GM23338 (cell line): ENCODE measurements at regions not wholly inside any gene's neighbourhood (a gene's known extent, or its start where the extent isn't known, plus 50 kb on each side); places are given as distances from the start of the nearest gene placed in this dataset.

Experiments used
- ATAC-seq: fragments of 200-7000 bp; cut with Tn5 transposase; 3 replicates; pipeline ENCODE4 v1.9.1; 2020
- DNase-seq: peaks from one replicate; pipeline ENCODE4 v3.0.0-alpha.2; 2015; ENCODE audit warnings: low spot score
- H2AFZ ChIP-seq: fragments of 200-600 bp; sonication (generic); 2 replicates; pipeline ENCODE4 v1.8.0; 2016; ENCODE audit warnings: antibody characterized with exemption, mild to moderate bottlenecking, moderate library complexity
- H3F3A ChIP-seq: fragments of 200-600 bp; sonication (generic); replicated peaks from 2 replicates; pipeline ENCODE4 v1.8.0; 2017; ENCODE audit warnings: antibody characterized with exemption, mixed run types, low read depth
- H3K27ac ChIP-seq: fragments of 200-600 bp; sonication (generic); 2 replicates; pipeline ENCODE4 v1.6.1; 2016; ENCODE audit warnings: low read depth
- H3K27me3 ChIP-seq: fragments of 200-600 bp; sonication (generic); 2 replicates; pipeline ENCODE4 v1.8.0; 2016; ENCODE audit warnings: mild to moderate bottlenecking, mixed run types, moderate library complexity; ENCODE audit not compliant: insufficient read depth
- H3K36me3 ChIP-seq: fragments of 200-600 bp; sonication (generic); 2 replicates; pipeline ENCODE4 v1.8.0; 2016; ENCODE audit warnings: mild to moderate bottlenecking; ENCODE audit not compliant: insufficient read depth
- H3K4me1 ChIP-seq: fragments of 200-600 bp; sonication (generic); 2 replicates; pipeline ENCODE4 v1.8.0; 2016; ENCODE audit warnings: mild to moderate bottlenecking, moderate library complexity; ENCODE audit not compliant: insufficient read depth
- H3K4me2 ChIP-seq: fragments of 200-600 bp; sonication (generic); 2 replicates; pipeline ENCODE4 v1.7.1; 2017; ENCODE audit warnings: mixed run types
- H3K4me3 ChIP-seq: fragments of 200-600 bp; sonication (generic); 2 replicates; pipeline ENCODE4 v1.6.1; 2016; ENCODE audit warnings: mixed run types
- H3K79me2 ChIP-seq: fragments of 200-600 bp; sonication (generic); replicated peaks from 2 replicates; pipeline ENCODE4 v1.8.0; 2017; ENCODE audit warnings: mild to moderate bottlenecking; ENCODE audit not compliant: insufficient read depth
- H3K9me2 ChIP-seq: fragments of 200-600 bp; sonication (generic); 2 replicates; pipeline ENCODE4 v1.8.0; 2017; ENCODE audit not compliant: insufficient read depth
- H4K20me1 ChIP-seq: fragments of 200-600 bp; sonication (generic); replicated peaks from 2 replicates; pipeline ENCODE4 v1.8.0; 2017; ENCODE audit warnings: mild to moderate bottlenecking; ENCODE audit not compliant: insufficient read depth
- H3K27ac Mint-ChIP-seq: 2 replicates; pipeline ENCODE4 v1.8.0; 2020; ENCODE audit warnings: inconsistent platforms, mild to moderate bottlenecking, moderate library complexity, mixed read lengths
- H3K27me3 Mint-ChIP-seq: 3 replicates; pipeline ENCODE4 v1.8.0; 2022; ENCODE audit warnings: low read depth, mild to moderate bottlenecking, moderate library complexity, mixed read lengths, inconsistent platforms; ENCODE audit not compliant: insufficient read depth, poor library complexity
- H3K36me3 Mint-ChIP-seq: 3 replicates; pipeline ENCODE4 v1.8.0; 2021; ENCODE audit warnings: low read depth, mild to moderate bottlenecking, inconsistent platforms, moderate library complexity, mixed read lengths
- H3K4me1 Mint-ChIP-seq: 3 replicates; pipeline ENCODE4 v1.8.0; 2020; ENCODE audit warnings: mild to moderate bottlenecking, inconsistent platforms, mixed read lengths
- H3K4me3 Mint-ChIP-seq: 3 replicates; pipeline ENCODE4 v1.8.0; 2021; ENCODE audit warnings: moderate library complexity, mild to moderate bottlenecking, inconsistent platforms, mixed read lengths
- H3K9me3 Mint-ChIP-seq: 3 replicates; pipeline ENCODE4 v1.8.0; 2020; ENCODE audit warnings: moderate library complexity, mild to moderate bottlenecking, inconsistent platforms, mixed read lengths
- ETS1 ChIP-seq: IDR thresholded peaks from 2 replicates; pipeline ENCODE4 v1.6.1; 2016; ENCODE audit warnings: antibody characterized with exemption
- EZH2phosphoT487 ChIP-seq: fragments of 200-600 bp; sonication (generic); IDR thresholded peaks from one replicate; pipeline ENCODE4 v1.8.1; 2018; ENCODE audit warnings: antibody characterized with exemption; ENCODE audit not compliant: unreplicated experiment
- JUNB ChIP-seq: IDR thresholded peaks from one replicate; pipeline ENCODE4 v1.6.1; 2016; ENCODE audit warnings: antibody characterized with exemption; ENCODE audit not compliant: unreplicated experiment
- POLR2AphosphoS5 ChIP-seq: IDR thresholded peaks from 2 replicates; pipeline ENCODE4 v1.6.1; 2016; ENCODE audit warnings: antibody characterized with exemption, low read depth
- REST ChIP-seq: IDR thresholded peaks from one replicate; pipeline ENCODE4 v1.6.1; 2018; ENCODE audit warnings: antibody characterized with exemption; ENCODE audit not compliant: unreplicated experiment
- STAT1 ChIP-seq: IDR thresholded peaks from one replicate; pipeline ENCODE4 v1.6.1; 2016; ENCODE audit warnings: antibody characterized with exemption; ENCODE audit not compliant: unreplicated experiment
- ZNF331 ChIP-seq: fragments of 250-450 bp; sonication (Bioruptor Pico); IDR thresholded peaks from 2 replicates; pipeline ENCODE4 v1.5.0; 2020; ENCODE audit warnings: low read depth, mild to moderate bottlenecking, moderate library complexity
- TF ChIP-seq, protein P1 (sequence below), 2 experiments: fragments of 200-600 bp in 1 of 2; sonication (generic) in 1 of 2; conservative IDR thresholded peaks; 2 replicates each; pipeline versions ENCODE4 v1.5.1 to v1.6.1; 2016 to 2017; ENCODE audit warnings: antibody characterized with exemption in 2 of 2, low read depth in 2 of 2, mild to moderate bottlenecking in 2 of 2, moderate library complexity in 1 of 2

GRCh38 chr18:68429111-68429510 lies 285.8 kb downstream of the TMX3 start (continued):
- TF ChIP-seq ETS1 (no peak), STAT1 (no peak)
- TF ChIP-seq, protein P1, sequence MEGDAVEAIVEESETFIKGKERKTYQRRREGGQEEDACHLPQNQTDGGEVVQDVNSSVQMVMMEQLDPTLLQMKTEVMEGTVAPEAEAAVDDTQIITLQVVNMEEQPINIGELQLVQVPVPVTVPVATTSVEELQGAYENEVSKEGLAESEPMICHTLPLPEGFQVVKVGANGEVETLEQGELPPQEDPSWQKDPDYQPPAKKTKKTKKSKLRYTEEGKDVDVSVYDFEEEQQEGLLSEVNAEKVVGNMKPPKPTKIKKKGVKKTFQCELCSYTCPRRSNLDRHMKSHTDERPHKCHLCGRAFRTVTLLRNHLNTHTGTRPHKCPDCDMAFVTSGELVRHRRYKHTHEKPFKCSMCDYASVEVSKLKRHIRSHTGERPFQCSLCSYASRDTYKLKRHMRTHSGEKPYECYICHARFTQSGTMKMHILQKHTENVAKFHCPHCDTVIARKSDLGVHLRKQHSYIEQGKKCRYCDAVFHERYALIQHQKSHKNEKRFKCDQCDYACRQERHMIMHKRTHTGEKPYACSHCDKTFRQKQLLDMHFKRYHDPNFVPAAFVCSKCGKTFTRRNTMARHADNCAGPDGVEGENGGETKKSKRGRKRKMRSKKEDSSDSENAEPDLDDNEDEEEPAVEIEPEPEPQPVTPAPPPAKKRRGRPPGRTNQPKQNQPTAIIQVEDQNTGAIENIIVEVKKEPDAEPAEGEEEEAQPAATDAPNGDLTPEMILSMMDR (conservative IDR thresholded peaks at IDR 0.05; ENCODE audit: low read depth in 2 of 2) = no peak

DNA sequence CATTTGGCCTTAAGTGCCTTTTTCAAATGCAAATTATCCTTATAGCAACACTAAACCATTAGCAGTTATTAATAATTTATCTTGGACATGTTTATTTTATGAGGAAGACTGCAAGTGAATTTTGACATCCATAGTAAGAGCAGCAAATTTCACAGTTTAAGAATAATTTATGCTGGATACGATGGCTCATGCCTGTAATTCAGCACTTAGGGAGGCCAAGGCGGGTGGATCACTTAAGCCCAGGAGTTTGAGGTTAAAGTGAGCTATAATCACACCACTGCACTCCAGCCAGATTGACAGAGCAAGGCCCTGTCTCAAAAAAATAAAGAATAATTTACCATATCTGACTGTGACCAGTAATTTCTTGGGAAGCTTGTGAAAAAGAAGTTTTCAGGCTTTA lies 286.2 kb downstream of the TMX3 start:
- Histone ChIP-seq H3K27me3 (no peaks in the 10 kb centered on the region), H3K4me3 (no peak overlapping the region), H4K20me1 (no peaks in the 10 kb centered on the region), H3K4me1 (no peaks in the 10 kb centered on the region), H3F3A (no peaks in the 10 kb centered on the region), H3K4me2 (no peak overlapping the region), H3K36me3 (no peaks in the 10 kb centered on the region), H3K9me2 (no peaks in the 10 kb centered on the region), H2AFZ (no peak overlapping the region), H3K79me2 (no peaks in the 10 kb centered on the region), H3K27ac (no peak overlapping the region)
- ATAC-seq (no peak), DNase-seq (no peak)
- Mint-ChIP-seq H3K27ac (no peak overlapping the region), H3K9me3 (no peaks in the 10 kb centered on the region), H3K4me3 (no peak overlapping the region), H3K36me3 (no peaks in the 10 kb centered on the region), H3K4me1 (no peaks in the 10 kb centered on the region), H3K27me3 (no peaks in the 10 kb centered on the region)
- TF ChIP-seq, protein P1 (conservative IDR thresholded peaks at IDR 0.05; ENCODE audit: low read depth in 2 of 2) = no peak
- TF ChIP-seq ZNF331 (CRISPR knock-in tag) (no peak), STAT1 (no peak), JUNB (no peak), REST (no peak), POLR2AphosphoS5 (no peak), ETS1 (no peak), EZH2phosphoT487 (no peak)
